LoVo (cell line): ENCODE measurements at regions not wholly inside any gene's neighbourhood (a gene's known extent, or its start where the extent isn't known, plus 50 kb on each side); places are given as distances from the start of the nearest gene placed in this dataset.
"Not testable (repeated sequence)": the region's sequence is repeated elsewhere in the genome, so short reads cannot be mapped to it uniquely, and the experiment has no call there.

Source experiments
- DNase-seq: peaks from one replicate; pipeline ENCODE4 v3.0.0-alpha.2; 2016; ENCODE audit warnings: low spot score

DNA sequence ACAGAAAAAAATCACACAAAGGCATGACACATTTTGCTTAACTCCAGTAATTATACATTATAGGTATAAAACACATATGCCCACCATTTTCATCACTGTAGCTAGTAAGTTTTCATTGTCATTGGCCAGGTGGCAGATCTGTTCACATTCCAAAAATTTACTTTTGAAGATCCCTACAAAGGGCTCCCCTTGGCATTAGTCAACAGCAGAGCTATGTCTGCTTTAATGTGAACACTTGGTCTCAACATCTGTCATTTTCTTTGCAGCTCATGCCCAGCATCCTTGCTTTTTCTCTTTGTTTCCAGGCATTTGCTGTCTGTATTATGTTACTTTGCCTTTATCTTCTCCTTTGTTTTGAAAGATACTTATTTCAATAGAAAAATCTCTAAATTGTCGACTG, 519.1 kb upstream of the FOXG1 start:
- DNase-seq = no peak

DNA sequence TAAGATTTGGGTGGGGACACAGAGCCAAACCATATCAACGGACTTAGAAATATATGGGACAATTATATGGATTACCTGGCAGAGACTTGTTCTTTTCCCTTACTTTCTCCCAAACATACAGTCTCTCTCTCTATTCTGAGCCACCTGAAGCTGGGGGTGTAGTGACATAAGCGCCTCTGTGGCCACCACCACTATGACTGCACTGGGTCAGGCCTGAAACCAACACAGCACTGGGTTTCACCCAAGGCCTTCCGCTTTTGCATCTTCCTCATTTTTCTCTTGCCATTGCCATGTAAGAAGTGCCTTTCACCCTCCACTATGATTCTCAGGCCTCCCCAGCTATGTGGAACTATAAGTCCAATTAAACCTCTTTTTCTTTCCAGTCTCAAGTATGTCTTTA, 514.5 kb upstream of the FOXG1 start:
- DNase-seq = not testable (repeated sequence)

DNA sequence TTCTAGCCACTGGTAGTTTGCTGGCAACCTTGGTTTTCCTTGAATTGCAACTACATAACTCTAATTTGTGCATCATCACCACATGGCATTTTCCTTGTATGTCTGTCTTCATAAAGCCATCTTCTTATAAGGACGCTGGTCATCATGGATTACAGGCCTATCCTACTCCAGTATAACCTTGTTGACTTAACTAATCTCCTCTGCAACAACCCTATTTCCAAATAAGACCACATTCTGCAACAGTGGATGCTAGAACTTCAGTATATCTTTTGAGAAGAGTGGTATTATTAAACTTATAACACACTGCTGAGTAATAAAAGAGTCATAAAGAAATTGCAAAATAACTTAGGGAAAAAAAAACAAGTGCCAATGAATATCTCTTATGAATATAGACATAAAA, 511.8 kb upstream of the FOXG1 start:
- DNase-seq = no peak

DNA sequence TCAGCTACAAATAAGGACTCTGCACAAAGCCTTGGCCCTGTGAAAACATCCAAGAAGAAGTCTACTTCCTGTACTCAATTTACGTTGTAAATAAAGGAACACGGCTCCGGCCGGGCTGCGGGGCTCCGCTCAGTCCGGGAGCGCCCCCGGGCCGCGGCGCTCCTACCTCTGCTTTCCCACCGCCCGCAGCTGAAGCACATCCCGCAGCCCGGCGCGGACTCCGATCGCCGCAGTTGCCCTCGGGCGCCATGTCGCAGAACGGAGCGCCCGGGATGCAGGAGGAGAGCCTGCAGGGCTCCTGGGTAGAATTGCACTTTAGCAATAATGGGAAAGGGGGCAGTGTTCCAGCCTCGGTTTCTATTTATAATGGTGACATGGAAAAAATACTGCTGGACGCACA, 502.3 kb upstream of the FOXG1 start:
- DNase-seq = no peak

DNA sequence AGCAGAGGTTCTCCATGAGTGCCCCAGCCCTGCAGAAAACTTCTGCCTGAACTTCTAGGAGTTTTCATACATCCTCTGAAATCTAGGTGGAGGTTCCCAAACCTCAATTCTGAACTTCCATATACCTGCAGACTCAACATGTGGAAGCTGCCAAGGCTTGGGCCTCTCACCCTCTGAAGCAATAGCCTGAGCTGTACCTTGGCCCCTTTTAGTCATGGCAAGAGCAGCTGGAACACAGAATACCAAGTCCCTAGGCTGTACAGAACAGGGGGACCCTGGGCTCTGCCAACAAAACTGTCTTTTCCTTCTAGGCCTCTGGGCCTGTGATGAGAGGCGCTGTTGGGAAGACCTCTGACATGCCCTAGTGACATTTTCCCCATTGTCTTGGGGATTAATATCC, 494.3 kb upstream of the FOXG1 start:
- no peak for DNase-seq

DNA sequence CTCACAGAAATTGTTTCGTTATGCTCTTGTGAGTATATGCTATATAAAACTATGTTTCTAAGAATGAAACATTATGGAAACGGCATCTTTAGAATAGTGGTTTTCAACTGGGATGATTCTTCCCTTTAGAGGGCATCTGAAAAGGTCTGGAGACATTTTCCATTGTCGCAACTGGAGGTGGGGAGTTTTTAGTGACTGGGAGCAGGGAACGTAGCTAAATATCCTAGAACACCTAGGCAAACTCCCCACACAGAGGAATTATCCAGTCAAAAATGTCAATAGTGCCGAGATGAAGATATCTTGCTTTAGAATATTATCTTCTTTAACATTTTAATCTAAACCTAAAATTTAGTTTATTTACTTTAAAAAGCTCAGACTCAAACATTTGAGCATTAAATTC, 486.1 kb upstream of the FOXG1 start:
- DNase-seq = no peak

DNA sequence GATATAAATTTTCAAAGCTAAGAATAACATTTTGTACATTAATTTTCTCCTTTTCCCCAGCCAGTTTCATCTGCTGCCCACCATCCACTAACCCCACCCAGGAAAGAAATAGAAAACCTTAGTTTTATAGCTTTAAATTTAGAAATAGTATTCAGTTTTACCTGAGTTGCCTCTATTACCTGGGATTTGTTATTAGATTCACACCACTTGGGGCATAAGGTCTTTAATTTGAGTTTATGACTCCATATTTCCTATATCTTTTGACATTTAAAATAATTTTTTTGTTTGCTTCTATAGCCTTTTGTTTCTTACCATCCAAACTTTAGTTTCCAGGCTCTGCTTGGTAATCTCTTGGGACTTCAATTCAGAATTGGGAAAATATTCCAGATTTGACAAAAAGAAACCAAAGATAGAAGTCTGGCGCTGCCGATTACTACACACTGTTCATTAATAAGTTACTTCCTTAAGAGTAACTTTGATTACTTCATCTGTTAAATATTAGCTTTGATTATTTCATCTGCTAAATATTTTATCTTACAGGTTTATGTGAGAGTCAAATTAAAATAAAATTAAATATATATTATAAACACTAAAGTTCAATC, 485.5 kb upstream of the FOXG1 start:
- no peak for DNase-seq

DNA sequence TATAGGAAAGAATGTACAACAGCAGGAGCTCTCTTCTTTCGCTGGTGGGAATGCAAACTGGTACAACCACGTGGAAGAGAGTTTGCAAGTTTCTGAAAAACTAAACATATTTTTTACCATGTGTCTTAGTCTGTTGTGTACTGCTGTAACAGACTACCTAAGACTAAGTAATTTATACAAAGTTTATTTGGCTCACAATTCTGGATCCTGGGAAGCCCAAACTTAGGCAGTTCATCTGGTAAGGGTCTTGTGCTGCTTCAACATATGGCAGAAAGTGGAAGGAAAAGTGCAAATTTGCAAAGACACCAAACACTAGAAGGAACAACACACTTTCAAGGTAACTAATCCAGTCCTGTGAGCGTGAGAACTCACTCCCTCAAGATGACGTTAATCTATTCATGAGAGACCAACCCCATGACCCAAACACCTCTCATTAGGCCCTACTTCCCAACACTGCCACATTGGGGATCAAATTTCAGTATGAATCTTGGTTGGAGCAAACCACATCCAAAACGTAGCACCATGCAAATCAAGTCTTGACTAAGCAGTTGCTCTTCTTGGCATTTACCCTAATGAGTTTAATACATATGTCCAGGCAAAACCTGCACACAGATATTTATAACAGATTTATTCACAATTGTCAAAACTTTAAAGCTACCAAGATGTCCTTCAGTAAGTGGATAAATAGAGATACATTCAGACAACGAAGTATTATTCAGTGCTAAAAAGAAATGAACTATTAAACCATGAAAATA, 481.9 kb upstream of the FOXG1 start:
- DNase-seq = no peak

DNA sequence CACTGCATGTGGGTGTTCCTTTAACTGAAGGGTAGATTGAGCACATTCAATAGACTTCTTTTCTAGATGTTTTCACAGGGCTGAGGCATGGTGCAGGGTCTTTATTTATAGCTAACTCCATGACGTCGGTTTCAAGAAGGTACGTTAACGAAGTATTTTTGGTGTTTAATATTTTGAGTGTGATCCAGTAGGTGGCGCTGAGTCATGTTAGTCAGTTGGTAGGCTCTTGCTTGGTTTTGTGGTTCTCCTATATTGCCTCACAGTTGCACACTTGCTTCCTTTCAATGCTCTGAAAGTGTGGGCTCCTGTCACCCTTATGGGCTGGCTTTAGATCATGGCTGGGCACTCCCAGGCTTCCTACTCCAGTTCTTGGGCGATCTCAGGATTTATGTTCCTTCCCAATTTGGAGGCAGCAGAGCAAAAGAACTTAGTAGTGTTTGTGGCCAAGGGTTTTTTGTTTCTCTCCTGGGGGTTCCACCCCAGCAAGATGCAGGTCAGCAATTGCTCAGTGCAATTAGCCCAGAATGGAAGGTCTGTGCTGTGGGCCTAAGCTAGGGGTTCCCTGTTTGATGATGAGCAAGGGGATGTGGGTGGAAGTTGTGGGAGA, 471.6 kb upstream of the FOXG1 start:
- DNase-seq = no peak

DNA sequence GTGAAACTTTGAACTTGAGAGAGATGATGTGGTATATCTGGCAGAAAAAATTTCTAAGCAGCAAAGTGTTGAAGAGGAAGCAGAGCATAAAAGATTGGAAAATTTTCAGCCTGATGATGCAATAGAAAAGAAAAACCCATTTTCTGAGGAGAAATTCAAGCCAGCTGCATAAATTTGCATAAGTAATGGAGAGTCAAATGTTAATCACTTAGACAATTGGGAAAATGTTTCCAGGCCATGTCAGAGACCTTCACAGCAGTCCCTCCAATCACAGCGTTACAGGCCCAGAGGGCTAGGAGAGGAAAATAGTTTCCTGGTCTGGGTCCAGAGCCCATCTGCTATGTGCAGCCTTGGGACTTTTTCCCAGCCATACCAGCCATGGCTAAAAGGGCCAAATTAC, 469.0 kb upstream of the FOXG1 start:
- no peak for DNase-seq

DNA sequence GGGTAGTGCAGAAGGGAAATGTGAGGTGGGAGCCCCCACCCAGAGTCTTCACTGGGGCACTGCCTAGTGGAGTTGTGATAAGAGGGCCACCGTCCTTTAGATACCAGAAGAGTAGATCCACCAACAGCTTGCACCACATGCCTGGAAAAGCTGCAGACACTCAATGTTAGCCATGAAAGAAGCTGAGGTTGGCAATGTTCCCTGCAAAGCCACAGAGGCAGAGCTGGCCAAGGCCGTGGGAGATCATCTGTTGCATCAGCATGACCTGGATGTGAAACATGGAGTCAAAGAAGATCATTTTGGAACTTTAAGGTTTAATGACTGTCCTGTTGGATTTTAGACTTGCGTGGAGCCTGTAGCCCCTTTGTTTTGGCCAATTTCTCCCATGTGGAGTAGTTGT, 468.4 kb upstream of the FOXG1 start:
- no peak for DNase-seq

DNA sequence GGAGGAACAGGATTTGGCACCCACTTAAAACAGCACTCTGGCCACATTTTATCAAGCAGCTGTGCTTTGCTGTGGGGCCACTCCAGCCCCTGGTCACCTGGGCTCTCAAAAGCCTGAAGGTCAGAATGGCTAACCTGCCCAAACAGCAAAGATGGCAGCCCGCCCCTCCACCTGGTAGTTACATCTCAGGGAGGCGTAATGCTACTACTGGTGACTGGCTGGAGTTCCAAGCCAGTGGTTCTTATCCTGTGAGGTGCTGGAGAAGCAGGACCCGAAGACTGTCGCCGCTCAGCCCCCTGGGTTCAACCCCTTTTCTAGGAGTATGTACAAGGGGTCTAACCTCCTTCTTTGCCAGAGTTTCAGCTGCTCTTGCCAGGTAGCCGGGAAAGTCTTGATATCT, 467.4 kb upstream of the FOXG1 start:
- no peak for DNase-seq

DNA sequence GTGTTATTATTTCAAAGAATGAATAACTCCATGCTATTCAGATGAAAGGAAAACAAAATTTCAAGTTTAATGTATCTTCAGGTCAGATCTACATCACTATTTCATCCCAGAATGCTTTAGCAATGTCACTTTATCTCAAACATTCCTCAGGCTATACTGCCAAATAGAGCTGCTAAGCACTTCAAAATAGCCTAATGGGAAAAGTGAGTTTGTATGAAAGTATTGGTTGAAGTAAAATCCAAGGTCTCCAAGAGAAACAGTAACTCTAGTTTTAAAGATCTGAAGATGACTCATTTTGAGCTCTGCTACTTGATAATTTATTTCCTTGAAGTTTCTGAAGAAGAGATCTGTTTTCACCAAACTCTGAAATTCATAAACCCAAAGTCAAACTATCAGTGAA, 466.2 kb upstream of the FOXG1 start:
- no peak for DNase-seq

DNA sequence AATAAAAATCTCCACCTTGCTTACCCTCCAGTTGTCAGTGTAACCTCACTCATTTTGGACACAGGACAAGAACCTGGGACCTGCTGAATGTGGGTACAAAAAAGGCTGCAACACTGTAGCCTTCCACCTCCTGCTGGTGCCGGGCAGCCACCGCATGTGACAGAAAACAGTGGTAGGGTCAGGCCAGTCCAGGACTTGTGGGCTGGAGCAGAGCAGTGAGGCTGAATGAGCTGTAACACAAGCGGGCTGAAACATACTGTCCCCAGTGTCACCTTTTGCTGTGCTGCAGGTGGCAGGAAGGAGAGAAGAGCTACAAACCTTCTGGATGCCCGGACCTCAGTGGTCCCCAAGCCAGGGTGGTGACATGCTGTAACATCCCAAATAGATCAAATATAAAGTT, 465.4 kb upstream of the FOXG1 start:
- DNase-seq = no peak

DNA sequence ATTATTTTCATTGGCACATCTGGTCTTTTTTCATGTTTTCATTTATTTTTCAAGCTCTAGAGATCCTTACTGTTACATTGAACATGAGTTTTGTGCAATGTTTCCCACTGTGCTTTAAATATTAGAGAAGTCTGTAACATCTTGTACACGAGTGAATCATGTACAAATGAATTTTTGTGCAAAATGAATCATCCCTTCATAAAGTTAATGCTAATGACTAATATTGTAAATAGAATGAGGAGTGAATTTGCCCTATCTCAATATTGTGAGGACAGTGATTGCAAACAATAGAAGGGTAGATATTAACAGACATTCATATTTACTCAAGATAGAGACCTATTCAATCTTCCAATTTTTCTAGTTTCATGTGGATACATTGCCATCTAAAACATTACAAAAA, 463.3 kb upstream of the FOXG1 start:
- no peak for DNase-seq

DNA sequence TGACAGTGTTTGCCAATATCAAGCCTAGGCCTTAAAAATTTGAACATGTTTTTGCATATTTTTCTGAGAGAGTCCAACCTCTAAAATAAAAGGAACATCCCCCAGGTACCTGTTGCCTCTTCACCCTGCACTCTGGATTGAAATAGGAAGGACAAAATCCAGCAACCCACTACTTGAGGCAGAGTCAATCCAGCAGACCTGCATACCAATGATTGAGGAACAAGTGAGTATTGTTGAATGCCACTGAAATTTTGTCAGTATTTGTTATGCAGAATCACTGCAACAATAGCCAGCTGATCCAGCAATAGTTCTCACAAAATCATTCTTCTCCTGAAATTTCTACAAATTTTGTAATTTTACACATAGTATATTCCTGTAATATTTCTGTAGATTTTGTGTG, 460.6 kb upstream of the FOXG1 start:
- no peak for DNase-seq

DNA sequence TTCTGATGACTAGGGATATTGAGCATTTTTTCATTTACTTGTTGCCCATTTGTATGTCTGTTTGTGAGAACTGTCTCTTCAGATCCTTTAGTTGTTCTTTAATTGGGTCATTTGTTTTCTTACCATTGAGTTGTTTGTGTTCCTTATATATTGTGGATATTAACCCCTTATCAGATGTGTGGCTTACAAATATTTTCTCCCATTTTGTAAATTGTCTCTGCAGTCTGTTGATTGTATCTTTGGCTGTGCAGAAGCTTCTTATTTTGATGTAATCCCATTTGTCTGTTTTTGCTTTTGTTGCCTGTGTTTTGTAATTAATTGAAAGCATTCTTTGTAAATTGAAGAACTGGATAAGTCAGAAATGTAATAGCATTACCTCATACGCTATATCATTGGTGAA, 459.1 kb upstream of the FOXG1 start:
- DNase-seq = no peak

DNA sequence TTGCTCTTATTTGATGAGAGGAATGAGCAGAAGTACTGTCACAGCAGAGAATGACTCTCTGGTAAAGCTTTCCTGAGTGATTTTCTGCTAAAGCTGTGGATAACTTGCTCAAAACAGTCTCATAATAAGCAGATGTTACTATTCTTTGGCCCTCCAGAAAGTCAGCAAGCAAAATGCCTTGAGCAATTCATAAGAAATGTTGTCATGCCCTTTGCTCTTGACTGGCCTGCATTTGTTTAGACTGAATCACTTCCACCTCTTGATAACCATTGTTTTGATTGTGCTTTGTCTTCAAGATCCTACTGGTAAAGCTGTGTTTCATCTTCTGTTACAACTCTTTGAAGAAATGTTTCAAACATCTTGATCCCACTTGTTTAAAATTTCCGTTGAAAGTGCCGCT, 457.9 kb upstream of the FOXG1 start:
- DNase-seq = no peak

DNA sequence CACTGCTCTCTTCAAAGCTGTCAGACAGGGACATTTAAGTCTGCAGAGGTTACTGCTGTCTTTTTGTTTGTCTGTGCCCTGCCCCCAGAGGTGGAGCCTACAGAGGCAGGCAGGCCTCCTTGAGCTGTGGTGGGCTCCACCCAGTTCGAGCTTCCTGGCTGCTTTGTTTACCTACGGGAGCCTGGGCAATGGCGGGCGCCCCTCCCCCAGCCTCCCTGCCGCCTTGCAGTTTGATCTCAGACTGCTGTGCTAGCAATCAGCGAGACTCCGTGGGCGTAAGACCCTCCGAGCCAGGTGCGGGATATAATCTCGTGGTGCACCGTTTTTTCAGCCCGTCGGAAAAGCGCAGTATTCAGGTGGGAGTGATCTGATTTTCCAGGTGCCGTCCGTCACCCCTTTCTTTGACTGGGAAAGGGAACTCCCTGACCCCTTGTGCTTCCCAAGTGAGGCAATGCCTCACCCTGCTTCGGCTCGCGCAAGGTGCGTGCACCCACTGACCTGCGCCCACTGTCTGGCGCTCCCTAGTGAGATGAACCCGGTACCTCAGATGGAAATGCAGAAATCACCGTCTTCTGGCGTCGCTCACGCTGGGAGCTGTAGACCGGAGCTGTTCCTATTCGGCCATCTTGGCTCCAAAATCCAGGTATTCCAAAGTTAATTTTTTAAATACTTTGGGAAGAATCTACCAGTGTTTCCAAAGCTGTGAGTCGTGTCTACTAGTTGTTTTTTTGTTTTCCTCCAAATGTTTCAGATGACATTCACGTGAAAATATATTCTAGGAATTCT, 448.5 kb upstream of the FOXG1 start:
- not testable (repeated sequence) for DNase-seq

DNA sequence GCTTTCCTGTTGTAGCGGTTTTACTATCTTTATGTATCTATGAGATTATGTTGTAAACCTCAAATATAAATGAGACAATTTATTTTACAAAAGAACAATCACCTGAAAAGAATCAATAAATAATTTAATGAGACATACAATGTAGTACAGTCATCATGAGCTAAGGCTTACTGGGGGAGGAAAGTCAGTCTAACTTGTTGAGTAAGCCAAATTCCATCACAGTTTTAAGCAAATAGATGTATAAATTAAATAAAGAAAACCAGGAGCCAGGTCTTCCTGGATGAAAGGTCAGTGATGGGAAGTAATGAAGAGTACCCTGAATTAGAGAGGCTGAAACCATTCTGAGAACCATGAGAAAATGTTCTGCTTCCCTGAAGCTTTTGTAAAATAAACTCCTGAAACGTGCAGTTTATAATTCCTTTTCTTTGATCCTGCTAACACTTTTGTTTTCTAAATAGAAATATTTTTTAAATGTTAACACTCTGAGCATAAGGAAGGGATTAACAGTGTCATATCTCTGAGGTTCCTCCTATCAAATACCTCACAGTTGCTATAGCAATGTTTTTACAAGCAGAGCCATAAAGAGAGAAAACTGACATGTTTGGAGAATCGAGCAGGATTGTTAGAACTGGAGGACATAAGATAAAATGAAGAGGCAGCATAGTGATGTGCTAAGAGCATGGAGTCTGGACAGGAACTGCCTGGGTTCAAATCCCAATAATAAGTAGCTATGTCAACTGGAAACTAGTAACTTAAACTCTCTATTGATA, 444.9 kb upstream of the FOXG1 start:
- no peak for DNase-seq

DNA sequence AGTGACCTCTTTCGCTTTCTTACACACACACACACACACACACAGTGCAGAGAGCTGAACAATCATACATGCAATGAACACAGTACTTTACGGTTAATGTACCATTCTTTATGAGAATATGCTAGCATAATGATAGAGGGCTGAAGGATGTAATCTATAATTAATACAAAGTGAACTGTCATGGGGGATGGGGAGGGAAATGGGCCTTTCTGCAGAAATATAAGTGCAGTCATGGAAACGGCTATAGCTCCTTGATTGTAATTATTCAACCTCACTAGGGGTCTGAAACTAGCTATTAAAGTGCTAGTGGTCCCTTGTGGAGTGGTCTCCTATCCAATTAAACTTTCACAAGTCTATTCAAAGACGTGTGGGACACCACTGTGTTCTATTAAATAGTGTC, 443.2 kb upstream of the FOXG1 start:
- no peak for DNase-seq
